HG02973 (cell line): ENCODE measurements at regions not wholly inside any gene's neighbourhood (a gene's known extent, or its start where the extent isn't known, plus 50 kb on each side); places are given as distances from the start of the nearest gene placed in this dataset.

Experiments
- ATAC-seq: cut with Tn5 transposase; IDR thresholded peaks from one replicate; pipeline ENCODE4 v1.9.1; 2021; ENCODE audit warnings: moderate library complexity; ENCODE audit not compliant: unreplicated experiment

DNA sequence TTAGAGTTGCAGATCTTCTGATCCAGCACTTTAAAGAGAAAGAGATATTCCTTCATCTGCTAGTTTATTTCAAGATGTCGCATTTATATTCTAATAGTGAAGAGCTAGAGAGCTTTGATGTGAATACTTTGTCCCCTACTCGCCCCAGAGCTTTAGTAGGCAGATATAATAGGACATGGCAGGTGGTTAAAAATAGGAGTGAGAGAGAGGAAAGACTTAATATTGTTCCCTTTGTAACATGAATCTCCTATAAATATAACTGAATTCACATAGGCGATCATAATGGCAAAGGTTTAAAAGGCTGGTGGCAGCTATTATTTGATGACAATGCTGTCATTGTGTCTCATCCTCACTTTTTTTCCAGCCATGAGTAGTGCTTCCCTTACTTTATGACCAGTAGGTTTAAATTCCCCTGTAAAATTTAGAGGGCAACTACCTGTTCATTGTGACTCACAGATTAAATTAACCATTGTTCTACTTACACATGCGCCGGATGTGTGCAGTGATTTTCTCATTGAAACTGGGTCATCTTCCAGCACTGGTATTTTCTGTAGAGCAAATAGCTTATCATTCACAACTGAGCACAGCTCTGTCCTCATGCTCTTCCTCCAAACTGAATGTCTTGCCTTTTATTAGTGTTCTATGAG lies 906.7 kb upstream of the CELF2 start:
- no peak for ATAC-seq

DNA sequence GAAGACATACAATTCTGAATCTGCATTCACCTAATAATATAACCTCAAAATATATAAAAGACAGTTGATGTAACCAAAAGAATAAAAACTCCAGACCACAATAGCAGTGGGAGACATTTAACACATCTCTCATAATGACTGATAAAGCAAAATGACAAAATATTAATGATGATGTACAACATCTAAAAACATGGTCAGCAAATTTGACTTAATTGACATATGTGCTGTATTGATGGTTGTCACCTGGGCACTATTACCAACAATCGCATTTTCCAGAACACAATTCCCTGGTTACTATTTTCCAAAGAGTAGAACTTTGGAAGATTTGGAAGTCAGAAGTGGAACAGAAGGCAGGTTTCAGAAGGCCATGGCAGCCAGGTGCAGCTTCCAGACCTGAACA lies 899.5 kb upstream of the CELF2 start:
- no peak for ATAC-seq

DNA sequence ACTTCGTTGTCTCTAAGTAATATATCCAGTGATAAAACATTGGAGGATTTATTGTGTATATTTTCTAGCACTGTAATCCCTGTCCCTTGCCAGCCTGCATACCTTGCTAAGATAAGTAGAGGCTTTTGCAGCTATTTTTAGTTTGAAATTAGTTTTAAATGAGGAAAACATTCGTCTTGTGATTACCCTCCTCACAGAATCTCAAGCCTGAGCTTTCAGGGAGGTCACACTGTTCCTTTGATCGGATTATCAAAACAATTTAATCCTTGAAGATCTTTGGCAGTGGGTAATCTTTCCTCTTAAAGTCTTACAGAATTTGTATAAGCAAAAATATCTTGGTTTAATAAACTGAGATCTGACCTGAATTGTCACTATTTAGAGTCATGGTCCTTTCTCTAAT lies 897.0 kb upstream of the CELF2 start:
- no peak for ATAC-seq

GRCh38 chr10:10125676-10126075 lies 892.0 kb upstream of the CELF2 start:
- ATAC-seq: no peak

DNA sequence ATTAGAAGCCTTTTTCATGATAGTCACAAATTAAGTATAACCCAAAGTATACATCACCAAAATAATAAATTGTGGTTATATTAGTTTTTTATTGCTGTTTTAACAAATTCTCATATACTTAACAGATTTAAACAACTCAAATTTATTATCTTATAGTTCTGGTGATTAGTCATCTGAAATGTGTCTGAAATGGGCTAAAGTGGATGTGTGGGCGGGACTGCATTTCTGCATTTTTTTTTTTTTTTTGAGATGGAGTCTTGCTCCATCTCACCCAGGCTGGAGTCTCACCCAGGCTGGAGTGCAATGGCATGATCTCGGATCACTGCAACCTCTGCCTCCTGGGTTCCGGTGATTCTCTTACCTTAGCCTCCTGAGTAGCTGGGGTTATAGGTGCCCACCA lies 891.5 kb upstream of the CELF2 start:
- ATAC-seq: no peak

GRCh38 chr10:10128387-10128786 lies 889.3 kb upstream of the CELF2 start:
- ATAC-seq: no peak

DNA sequence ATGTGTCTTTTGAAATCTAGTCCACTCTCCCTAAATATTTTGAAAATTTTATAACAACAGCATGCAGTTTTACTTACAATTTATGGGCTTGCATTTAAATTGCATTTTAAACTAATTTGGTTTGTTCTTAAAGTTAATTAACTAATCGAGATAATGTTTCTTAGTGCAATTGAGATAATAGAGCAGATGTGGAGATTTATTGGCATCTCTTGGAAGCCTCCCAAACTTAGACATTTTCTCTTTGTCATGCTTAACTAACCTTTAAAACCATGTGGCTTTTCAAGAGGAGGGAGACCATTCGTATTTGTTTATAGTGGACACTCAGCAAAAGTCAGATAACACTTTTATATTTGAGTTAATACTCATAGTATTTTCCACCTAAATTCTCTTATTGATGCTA lies 887.0 kb upstream of the CELF2 start:
- ATAC-seq: no peak

DNA sequence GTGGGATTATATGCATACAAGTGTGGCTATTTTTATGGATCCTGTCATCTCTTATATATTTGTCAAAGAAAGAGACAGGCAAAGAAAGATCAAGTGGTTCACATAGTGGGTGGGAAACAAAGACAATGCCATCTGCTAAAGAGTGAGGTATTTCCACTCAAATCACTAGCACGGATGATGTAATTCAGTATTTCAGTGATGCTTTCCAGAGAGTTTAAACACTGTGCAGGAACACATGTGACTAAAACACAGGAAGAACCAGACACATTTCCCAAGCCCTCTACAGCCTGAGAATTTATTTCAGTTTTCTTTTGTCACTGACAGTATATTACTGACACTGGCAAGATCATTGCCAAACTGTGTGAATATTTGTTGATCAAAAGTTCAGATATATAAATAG lies 885.7 kb upstream of the CELF2 start:
- ATAC-seq: no peak

- no peak for ATAC-seq
Measured at GRCh38 chr10:10133281-10133680, 884.4 kb upstream of the CELF2 start.

DNA sequence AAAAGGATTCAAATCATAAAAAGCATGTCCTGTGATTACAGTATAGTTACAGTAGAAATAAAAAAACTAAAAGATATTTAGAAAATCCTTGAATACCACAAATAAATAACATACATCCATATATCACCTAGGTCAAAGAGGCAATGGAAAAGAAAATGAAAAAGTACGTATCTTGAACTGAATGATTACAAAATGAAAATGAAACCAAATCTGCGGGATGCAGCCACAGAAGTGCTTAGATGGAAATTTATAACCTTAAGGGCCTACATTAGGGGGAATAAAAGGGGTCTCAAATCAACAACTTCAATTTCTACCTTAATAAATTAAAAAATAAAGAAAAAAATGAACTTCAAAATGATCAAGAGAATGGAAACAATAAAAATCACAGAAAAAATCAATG lies 879.0 kb upstream of the CELF2 start:
- ATAC-seq: no peak

DNA sequence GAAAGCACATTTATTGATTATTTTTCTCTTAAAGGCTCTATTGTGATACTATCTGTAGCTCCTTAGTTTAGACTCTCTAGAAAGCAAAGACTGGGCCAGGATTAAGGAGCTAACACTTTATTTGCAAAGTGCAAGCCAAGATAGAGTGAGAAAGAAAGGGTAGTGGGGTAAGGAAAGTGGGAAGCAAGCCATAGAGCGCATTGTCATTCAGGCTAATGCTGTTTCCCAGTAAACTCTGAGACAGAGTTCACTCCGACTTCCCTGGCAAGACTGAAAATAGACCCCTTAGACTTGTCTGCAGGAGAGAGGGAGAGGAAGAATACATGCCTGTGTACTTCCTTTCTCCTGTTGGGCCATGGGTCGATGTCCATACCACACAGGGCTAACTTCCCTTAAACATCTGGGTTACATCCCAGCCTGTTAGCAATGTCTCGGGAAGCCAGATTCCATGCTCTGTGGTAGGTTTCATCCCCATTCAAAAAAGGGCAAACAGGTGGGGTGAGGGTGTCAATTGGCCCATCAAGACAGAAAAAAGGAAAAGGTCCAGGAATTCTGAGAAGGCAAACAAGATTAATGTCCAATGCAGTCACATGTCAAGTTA lies 875.8 kb upstream of the CELF2 start:
- ATAC-seq: no peak

DNA sequence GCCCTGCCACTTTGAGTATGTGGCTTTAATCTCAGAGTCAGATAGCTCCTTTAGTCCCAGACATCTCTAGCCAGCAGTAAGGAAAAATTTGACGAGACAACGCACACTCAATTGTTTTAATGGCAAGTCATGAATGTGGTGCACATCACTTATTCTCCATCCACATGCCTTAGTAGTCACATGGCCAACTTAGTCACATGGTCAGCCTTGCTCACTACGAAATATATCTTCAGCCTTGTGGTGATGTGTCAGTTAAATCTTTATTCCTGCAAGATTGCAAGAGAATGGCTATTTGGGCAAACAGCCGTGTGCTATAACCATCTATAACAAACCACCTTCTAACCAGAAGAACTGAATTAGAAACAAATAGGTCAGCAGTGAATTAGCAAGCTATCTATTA lies 871.1 kb upstream of the CELF2 start:
- ATAC-seq: no peak

DNA sequence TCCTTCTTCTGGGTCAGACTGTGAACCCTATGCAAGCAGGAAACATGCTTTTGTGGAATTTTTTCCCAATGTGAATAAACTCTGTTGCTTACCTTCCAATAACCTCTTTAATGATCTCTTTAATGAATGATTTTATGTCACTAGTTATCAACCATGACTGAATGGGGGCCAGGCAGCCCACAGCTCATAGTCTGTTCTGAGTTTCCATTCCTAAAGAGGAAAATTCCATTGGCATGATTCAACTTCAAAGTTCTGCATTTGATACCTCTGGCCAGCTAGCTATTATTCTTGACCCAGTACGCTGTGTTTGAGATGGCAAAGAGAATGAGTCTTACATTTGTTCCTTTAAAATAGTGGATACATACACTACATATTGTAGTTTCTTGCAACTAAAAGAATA lies 867.8 kb upstream of the CELF2 start:
- ATAC-seq: no peak

DNA sequence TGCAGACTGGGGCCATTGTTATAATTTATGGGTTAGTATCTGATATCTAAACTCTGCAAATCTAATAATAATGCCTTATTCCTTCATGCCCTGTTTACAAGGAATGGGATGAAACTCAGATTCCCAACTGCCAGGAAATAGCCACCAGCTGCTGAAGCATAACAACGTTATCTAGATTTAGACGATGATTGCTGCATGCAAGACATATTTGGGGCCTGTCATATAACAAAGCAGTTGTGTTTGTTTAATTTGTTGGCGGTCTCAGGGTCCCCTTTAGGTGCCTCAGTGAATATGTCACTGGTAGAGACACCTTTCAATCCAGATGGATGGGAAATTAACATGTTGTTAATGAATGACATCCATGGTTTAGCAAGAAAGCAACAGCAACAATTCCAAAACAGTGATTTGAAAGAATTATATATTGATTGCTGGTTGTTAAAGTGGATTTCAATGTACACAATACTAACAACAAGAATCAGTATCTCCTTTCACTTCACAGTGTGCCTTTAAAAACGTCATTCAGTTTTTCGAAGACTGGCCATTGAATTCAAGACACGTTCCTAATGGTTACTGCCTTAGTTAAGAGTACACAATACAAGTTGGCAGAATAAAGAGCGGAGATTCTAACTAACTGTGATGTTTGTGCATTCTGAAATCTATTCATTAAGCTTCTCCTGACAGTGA lies 860.6 kb upstream of the CELF2 start:
- ATAC-seq: no peak

GRCh38 chr10:10160821-10161312 lies 856.8 kb upstream of the CELF2 start:
- no peak for ATAC-seq

GRCh38 chr10:10164848-10165247 lies 852.8 kb upstream of the CELF2 start:
- ATAC-seq: no peak

GRCh38 chr10:10165415-10165814 lies 852.3 kb upstream of the CELF2 start:
- ATAC-seq: no peak

DNA sequence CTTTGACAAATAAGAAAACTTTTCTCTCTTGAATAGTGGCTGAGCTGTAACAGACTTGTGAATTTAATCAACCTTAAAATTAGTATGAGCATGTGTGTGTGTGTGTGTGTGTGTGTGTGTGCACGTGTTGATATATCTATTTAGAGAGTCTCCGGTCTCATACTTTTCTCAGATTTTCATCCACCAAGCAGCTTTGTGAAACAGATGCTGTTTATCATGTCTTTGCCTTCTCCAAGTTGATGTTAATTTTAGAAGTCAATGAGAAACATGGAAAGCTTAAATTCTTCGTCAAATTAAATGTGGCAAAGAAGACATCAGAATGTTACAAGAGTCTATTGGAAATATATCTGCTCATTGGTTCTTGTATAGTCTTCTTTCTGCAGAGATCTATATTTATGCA lies 839.2 kb upstream of the CELF2 start:
- ATAC-seq: no peak

GRCh38 chr10:10193848-10194247 lies 823.8 kb upstream of the CELF2 start:
- ATAC-seq: no peak

- no peak for ATAC-seq
Measured at GRCh38 chr10:10196701-10197100, 821.0 kb upstream of the CELF2 start.

- no peak for ATAC-seq
Measured at GRCh38 chr10:10197423-10197822, 820.2 kb upstream of the CELF2 start.

DNA sequence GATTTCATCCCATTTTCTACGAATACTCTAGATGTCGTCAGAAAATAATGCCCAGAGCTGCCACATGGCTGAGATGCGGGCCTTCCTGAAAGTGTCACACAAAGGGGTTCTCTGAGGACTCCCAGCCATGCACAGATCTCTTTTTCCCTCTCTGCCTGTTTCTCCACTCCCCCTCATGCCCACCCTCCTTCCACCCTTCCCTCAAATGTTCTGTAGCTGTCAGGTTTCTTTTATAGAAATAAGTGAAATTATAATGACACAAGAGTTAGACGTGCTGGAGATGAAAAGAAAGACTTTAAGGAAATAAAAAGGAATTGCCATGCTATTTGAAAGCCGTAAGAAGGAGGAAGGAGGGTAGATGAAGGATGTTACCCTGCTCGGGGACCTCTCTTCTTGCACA lies 819.3 kb upstream of the CELF2 start:
- no peak for ATAC-seq
